SK-N-MC (cell line): ENCODE measurements at regions not wholly inside any gene's neighbourhood (a gene's known extent, or its start where the extent isn't known, plus 50 kb on each side); places are given as distances from the start of the nearest gene placed in this dataset.

Source experiments
- EZH2 ChIP-seq: fragments of 200-600 bp; sonication (generic); IDR thresholded peaks from one replicate; pipeline ENCODE4 v1.6.1; 2017; ENCODE audit warnings: antibody characterized with exemption
- POLR2AphosphoS5 ChIP-seq: IDR thresholded peaks from 2 replicates; pipeline ENCODE4 v1.6.1; 2012; ENCODE audit warnings: mild to moderate bottlenecking, low read depth, low read length, borderline replicate concordance

DNA sequence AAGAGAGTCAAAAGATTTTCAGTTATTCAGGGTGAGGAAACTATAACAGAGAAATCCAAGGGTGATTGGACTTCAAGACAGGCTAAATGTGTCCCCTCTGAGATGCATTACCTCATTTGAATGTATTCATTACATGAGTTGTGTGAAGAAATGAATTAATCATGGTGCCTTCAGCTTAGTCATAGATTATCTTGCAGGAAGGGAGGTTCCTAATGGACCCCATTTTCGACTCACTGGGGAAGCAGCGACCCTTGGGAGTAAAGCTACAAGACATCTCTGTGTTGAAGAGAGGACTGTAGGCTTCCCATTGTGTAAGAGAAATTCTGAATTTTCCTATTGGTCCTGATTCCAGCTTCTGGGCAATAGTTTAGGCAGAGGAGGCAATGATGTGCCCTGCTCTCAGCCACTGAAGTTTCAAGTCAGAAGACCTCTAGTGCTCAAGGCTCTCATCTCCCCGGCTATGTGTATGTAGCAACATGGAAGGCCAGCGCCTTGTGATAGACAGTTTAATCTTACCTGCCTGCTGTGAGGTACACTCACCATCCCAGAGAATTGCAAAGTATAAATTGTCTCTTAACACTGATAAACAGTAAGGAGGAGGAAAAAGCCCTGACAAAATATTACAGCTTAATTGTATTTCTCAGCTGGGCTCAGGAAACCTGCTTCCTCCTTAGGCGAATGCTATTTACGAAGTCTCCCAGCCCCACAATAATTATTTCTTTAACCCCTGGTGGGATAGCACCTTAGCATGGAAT is 133.8 kb downstream of the PDCD6IP start:
- no peak for TF ChIP-seq POLR2AphosphoS5
- no peak for TF ChIP-seq EZH2
